HG03196 (cell line): ENCODE measurements at regions not wholly inside any gene's neighbourhood (a gene's known extent, or its start where the extent isn't known, plus 50 kb on each side); places are given as distances from the start of the nearest gene placed in this dataset.

Experiments
- ATAC-seq: cut with Tn5 transposase; IDR thresholded peaks from one replicate; pipeline ENCODE4 v1.9.1; 2021; ENCODE audit not compliant: unreplicated experiment

DNA sequence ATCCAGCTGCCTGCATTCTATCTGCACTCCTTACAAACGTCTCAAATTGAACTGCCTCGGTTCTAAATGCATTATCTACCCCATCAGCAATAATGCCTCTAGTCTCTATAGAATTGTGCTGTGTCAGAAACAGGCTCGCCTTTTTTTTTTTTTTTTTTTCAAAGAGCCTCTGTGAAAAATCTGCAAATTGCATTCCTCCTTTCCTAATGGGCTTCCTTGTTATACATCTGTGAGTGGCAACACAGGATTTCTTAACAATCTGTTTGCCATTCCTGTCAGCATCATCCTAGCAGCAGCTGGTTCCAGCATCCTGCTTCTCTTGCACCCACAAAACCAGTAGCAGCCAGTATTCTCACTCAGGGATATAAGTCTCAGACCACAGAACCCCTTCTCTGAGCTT lies 413.5 kb upstream of the SEMA3D start:
- ATAC-seq: no peak

GRCh38 chr7:85596827-85597226 lies 410.0 kb upstream of the SEMA3D start:
- ATAC-seq: no peak

DNA sequence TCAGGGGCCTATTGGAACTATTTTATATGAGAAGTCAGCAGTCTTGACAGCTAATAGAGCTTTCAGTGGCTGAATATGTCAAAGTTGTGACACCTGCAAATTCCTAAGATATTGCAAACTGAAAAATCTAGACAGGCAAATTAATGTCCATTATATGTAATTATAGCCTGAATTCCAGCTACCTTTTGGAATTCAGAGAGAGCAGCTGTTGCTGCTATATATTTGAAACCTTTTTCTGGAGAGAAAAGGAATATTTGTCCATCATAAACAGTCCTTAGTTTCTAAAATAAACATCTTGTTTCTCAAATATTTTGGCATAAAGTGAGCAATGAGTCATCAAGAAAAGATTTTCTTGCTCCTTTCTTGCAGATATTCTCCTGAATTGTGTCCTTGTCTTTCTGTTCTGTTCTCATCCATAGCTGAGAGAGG lies 408.9 kb upstream of the SEMA3D start:
- ATAC-seq: no peak

- ATAC-seq: no peak
These were observed 406.5 kb upstream of the SEMA3D start for GRCh38 chr7:85593355-85593754.

GRCh38 chr7:85587785-85588184 lies 400.9 kb upstream of the SEMA3D start:
- ATAC-seq: no peak

DNA sequence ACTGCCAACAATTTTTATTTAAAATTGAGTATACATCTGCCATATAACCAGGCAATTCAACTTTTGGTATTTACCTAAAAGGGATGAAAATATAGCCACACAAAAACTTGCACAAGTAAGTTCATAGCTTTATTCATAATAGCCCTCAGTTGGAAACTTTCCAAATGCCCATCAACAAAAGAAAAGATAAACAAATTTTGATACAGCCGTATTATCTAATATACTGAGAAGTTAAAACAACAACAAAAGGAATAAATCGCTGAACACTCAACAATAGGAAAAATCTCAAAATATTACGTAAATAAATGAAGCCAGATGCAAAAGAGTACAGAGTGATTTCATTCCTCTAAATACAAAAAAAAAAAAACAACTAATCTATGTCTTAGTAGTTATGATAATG lies 399.2 kb upstream of the SEMA3D start:
- ATAC-seq: no peak

DNA sequence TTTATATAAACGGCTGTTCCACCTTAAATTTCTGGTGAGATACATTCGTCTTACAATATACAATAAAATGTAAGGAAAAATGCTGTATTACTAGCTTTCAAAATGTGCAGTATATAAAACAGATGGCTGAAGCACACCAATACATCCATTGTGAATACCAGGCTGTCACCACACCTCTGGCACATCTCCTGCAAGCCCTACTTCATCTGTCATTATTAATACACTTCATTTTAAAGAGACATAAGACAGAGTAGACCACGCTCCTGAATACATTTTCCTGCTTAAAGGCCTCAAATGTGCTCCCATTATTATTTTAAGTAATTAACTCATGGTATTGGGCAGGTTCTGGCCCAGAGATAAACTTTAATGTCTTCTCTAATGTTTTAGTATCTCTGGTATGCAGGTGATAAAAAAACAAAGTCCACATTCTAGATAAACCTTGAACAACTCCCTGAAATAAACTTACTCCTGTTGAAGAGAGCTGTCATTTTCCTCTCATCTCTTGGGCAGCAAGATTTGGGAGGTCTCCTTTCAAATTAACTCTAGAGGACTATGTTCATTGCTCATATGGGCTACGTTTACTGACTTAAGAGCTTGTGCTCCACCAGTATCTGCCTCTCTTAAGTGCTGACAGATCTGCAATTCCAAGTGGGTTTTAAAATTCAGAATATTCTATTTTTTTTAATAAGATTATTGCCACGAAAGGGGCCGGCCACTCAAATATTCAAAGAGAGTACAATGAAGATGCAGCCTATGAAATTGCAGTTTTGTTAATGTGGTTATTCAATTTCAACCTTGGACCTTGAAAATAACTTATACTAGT lies 396.5 kb upstream of the SEMA3D start:
- no peak for ATAC-seq

DNA sequence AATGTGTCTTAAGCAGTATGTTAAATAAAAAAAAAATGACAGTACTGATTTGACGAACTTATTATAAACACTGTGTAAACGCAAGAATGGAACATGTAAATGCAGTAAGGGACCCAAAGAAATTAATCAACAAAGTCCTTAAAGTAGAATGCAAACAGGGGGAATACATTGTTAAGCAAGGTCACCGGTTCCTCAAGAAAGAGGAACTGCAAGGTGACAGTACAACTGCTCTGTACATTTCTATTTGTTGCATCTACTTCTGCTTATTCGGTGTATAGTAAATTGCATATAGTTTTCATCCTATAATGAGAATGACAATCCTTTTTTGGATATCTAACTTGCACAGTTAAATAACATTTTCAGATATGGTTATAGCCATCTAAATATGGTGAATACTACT lies 387.0 kb upstream of the SEMA3D start:
- no peak for ATAC-seq

- ATAC-seq: no peak
These were observed 386.5 kb upstream of the SEMA3D start for GRCh38 chr7:85573346-85573745.

DNA sequence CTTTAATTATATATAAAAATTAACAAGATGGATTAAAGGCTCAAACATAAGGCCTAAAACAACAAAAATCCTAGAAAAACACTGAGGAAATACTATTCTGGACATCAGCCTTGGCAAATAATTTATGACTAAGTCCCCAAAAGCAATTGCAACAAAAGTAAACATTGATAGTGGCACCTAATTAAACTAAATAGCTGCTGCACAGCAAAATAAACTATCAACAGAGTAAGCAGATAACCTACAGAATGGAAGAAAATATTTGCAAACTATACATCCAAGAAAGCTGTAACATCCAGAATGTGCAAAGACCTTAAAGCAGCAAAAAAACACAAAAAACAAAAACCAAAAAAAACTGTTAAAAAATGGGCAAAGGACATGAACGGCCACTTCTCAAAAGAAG lies 384.0 kb upstream of the SEMA3D start:
- no peak for ATAC-seq

DNA sequence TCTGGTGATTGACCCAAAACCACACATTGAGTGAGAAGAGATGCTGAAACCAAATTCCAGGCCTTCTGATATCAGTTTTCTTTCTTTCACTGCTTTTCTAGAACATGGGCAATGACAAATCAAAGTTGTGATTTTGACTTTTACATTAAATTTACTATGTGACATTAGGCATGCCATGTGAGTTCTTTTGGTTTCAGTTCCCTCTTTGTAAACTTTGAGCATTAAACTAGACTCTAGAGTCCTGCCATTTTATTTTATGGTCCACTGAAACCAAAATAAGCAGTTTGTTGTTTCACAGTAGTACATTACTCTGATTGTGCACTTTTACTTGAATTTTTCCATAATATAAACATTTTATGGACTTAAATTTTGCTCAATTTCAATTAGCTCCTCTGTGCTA lies 381.1 kb upstream of the SEMA3D start:
- peak; percentile 56 for ATAC-seq

DNA sequence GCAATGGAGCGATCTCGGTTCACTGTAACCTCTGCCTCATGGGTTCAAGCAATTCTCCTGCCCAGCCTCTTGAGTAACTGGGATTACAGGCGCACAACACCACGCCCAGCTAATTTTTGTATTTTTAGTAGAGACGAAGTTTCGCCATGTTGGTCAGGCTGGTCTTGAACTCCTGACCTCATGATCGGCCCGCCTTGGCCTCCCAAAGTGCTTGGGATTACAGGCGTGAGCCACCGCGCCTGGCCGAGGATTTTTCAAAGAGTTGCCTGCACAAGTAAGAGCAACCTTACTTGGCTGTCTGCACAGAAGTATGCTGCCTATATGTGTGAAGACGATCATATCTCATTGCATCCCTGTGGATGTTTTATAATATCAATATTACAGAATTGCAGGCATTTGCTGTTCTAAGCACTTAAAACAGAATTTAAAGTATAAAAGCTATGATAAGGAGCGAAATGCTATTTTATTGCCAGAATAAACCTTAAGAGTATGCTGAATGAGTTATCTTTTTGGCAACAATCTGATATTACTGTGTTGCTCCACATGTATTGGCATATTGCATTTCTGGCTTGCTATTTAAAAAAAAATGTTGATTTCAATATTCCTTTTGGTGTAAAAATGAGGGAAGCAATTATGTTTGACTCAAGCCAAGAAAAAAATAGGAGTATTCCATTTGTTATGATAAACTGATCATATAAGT lies 379.4 kb upstream of the SEMA3D start:
- ATAC-seq: no peak

- ATAC-seq: no peak
These were observed 378.4 kb upstream of the SEMA3D start for GRCh38 chr7:85565276-85565675.

DNA sequence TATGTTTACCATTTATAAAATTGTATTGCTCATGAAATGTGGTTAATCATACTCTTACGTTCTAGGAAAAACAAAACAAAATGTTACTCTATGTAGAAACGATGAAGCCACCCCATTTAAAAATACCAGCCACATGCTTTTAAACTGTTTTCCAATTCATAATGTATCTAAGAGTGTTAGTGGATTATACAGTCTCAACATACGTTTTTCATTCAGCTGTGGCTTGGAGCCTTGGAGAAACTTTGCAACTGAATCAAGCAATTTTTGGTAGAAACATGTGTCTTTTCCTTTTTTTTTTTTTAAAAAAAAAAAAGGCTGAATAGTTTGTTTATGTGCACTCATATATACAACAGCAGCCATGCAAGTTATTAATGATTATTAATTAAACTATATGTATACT lies 378.0 kb upstream of the SEMA3D start:
- ATAC-seq: no peak

- ATAC-seq: no peak
These were observed 374.9 kb upstream of the SEMA3D start for GRCh38 chr7:85561706-85562105.

DNA sequence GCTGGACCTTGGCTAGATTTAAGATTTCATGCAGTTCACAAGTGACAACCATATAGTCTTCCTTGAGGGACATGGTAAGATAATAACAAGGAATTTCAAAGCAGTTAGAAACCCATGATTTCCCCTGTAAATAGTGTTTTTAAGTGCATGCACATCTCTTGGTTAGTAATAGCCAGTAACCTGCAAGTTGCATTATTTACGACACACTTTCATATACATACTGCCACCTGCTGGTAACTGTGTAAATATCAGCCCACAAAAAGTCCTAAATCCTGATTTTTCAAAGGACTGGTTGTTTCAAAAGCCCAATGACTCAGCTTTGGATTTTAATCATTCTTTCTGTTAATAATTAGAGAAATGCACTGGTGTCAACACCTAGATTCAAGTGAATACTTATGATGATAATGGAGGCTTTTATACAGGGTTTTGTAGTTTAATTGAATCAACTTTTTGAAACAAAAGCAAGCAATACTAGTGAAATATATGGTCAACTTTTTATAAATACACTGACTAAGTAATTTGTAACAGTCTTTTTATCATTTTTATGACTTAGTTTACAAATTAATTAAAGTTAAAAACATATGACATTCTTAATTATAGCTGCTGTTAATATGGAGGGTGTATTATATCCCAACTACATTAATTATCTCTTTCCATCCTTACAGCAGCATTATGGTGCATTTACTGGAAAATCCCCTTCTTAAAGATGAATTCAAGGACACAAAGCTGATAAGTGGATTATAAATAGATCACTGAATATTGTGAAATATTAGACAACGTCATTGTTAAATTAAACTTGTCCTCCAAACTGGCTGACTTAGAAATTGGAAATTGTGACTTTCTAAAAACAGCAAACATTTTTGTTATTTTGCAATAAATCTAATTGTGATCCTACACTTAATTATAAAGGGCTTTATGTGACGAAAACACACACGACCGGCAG lies 367.7 kb upstream of the SEMA3D start:
- peak; percentile 76 for ATAC-seq

DNA sequence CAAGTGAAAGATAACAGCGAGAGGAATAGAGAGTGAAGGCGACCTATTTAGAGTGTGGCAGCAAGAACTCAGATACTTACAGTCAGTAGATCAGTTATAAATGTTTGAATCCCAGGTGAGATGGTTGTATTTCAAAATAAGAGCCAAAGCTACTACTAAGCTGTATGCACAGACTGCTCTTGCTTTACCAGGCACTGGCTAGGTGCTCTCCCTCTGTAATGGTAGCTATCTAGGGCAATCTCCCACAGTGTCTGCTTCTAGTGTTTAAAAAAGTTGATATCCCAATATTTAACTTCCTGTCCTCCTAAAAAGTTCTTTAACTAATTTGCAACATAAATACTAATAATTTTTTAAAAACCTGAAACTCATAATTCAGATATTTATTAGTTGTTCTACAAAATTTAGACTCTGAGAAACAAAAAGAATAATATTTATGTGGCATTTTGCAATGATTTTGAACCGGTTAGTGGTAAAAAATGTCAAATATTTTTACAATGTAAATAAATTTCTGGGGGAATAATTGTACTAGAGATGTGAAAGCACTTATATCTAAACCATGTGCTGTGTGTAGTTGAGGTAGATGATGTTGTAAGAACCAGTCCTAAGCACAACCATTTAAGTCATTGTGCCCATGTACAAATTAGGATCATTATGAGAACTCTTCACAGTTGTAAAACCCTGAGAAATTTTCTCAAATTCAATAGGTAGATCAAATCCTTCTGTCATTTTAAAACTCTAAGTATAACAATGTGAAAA lies 349.3 kb upstream of the SEMA3D start:
- ATAC-seq: no peak

GRCh38 chr7:85529831-85530230 lies 343.0 kb upstream of the SEMA3D start:
- ATAC-seq: no peak

GRCh38 chr7:85529201-85529600 lies 342.3 kb upstream of the SEMA3D start:
- ATAC-seq: no peak

DNA sequence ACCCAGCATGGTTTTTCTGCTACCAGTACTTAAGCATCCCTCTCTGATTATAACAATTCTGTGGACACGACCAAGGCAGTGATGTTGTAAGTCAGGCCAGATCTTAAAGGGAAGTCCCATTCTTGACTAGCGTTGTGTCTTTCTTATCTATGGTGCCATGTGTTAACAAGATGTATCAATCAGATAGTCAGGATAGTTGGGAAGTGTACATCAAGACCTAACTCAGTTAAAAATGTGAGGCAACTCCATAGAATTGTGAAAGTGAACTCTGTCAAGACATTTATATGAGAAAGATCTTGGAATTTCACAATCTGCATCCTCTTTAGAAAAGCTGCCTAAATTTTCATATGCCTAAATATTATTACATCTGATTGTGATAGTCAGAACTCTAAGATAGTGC lies 341.7 kb upstream of the SEMA3D start:
- ATAC-seq: no peak

GRCh38 chr7:85525676-85526075 lies 338.8 kb upstream of the SEMA3D start:
- no peak for ATAC-seq
